Esophagus muscularis mucosa (tissue), 3 donors: ENCODE measurements at regions not wholly inside any gene's neighbourhood (a gene's known extent, or its start where the extent isn't known, plus 50 kb on each side); places are given as distances from the start of the nearest gene placed in this dataset.

Source experiments
- CTCF ChIP-seq, 3 experiments: fragments of 200-600 bp in 2 of 3; fragments of 450-650 bp in 1 of 3; sonication (generic) in 2 of 3; IDR thresholded peaks; one replicate each; pipeline ENCODE4 v1.5.1; 2017 to 2019; ENCODE audit warnings: antibody characterized with exemption in 3 of 3, mild to moderate bottlenecking in 2 of 3, moderate library complexity in 1 of 3
- POLR2A ChIP-seq: fragments of 450-650 bp; IDR thresholded peaks from one replicate; pipeline ENCODE4 v1.6.1; 2017; ENCODE audit warnings: antibody characterized with exemption, moderate library complexity, mild to moderate bottlenecking, low read depth
- POLR2AphosphoS5 ChIP-seq, 2 donors: sonication (generic); formaldehyde crosslinking; IDR thresholded peaks; one replicate each; pipeline ENCODE4 v1.6.1; 2017; ENCODE audit warnings: antibody characterized with exemption in 2 of 2

- TF ChIP-seq CTCF (IDR thresholded peaks at IDR 0.05) (no peak), POLR2AphosphoS5 (IDR thresholded peaks at IDR 0.05) (no peak), POLR2A (no peak)
Observed at GRCh38 chr2:17104454-17104853, 413.8 kb downstream of the RAD51AP2 start.
